Aorta (tissue), 5 donors: ENCODE measurements at regions not wholly inside any gene's neighbourhood (a gene's known extent, or its start where the extent isn't known, plus 50 kb on each side); places are given as distances from the start of the nearest gene placed in this dataset.

ENCODE experiments used
- ATAC-seq: fragments of 200-7000 bp; cut with Tn5 transposase; one replicate; pipeline ENCODE4 v1.9.1; 2022; ENCODE audit warnings: moderate library complexity; ENCODE audit not compliant: low FRiP score
- DNase-seq, 2 donors: peaks; one replicate each; pipeline ENCODE4 v3.0.0-alpha.2; 2020
- H3K27ac ChIP-seq, 2 donors: one replicate each; pipeline ENCODE4 v1.5.1; 2013; ENCODE audit warnings: low read length in 2 of 2, mild to moderate bottlenecking in 2 of 2, moderate library complexity in 2 of 2, control low read depth in 1 of 2, inconsistent platforms in 1 of 2, low read depth in 1 of 2
- H3K27me3 ChIP-seq, 2 donors: one replicate each; pipeline ENCODE4 v1.6.1; 2013; ENCODE audit warnings: control low read depth in 1 of 2, low read length in 1 of 2, mild to moderate bottlenecking in 1 of 2, moderate library complexity in 1 of 2; ENCODE audit not compliant: insufficient read depth in 2 of 2, control insufficient read depth in 1 of 2
- H3K36me3 ChIP-seq, 2 donors: one replicate each; pipeline ENCODE4 v1.6.1; 2013; ENCODE audit warnings: control low read depth in 1 of 2, low read length in 1 of 2, mild to moderate bottlenecking in 1 of 2; ENCODE audit not compliant: insufficient read depth in 2 of 2, control insufficient read depth in 1 of 2
- H3K4me1 ChIP-seq, 2 donors: one replicate each; pipeline ENCODE4 v1.6.1; 2013; ENCODE audit warnings: low read length in 2 of 2, control low read depth in 1 of 2, mild to moderate bottlenecking in 1 of 2, moderate library complexity in 1 of 2; ENCODE audit not compliant: insufficient read depth in 2 of 2, control insufficient read depth in 1 of 2
- H3K4me3 ChIP-seq, 2 donors: one replicate each; pipeline ENCODE4 v1.5.1; 2013; ENCODE audit warnings: low read length in 2 of 2, control low read depth in 1 of 2, mild to moderate bottlenecking in 1 of 2
- H3K9me3 ChIP-seq: one replicate; pipeline ENCODE4 v1.6.1; 2013; ENCODE audit warnings: mild to moderate bottlenecking, low read length; ENCODE audit not compliant: control insufficient read depth
- WGBS, 2 donors: extraction: QIAGEN DNeasy Blood & Tissue Kit; methylation state at CpG; one replicate each; pipeline ENCODE4 v1.1.7; 2013; 5-methylcytosine and 5-hydroxymethylcytosine counted together
- intact Hi-C, 2 donors: fragments of 100-400 bp; cut with DNase I; formaldehyde crosslinking; loops; one replicate each; pipeline versions ENCODE4 v1.14.2 to v1.15.0; 2022
- donor health status: healthy with polysubstance abuse.
- donor health status: Bipolar disorder and iron deficiency.
- donor health status: DM: no; HTN: no; CAD: no.
- donor health status: DM: no; HTN: no; CAD: no.
- donor health status: DM: yes; HTN: yes; CAD: no.

DNA sequence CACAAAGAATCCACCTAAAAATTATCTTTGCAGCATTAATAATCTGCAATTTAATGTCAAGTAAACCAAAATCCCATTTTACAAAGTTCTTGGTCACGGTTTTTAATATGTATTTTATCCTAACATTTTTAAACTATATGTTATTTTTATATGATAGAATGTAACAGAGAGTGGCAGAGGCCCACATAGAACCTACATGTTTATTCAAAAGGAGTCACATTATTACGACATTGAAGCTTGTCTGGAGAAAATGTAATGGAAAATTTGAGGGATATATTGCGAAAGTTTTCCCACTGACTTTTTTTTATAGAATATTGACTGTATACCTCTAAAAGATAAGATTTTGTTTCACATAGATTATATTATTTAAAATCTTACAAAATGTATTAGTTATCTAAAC, 89.7 kb upstream of the COL3A1 start:
- WGBS, 2 donors = 83 to 95% methylated on average over 3 of the region's 3 CpGs
- no peak overlapping the region for H3K4me3 ChIP-seq
- DNase-seq = no peak
- no peak for ATAC-seq
- H3K27ac ChIP-seq = no peak overlapping the region
- H3K9me3 ChIP-seq = no peaks in the 10 kb centered on the region
- no peaks in the 10 kb centered on the region for H3K27me3 ChIP-seq
- intact Hi-C loops = no loop called here
- H3K36me3 ChIP-seq = no peaks in the 10 kb centered on the region
- H3K4me1 ChIP-seq = no peaks in the 10 kb centered on the region

DNA sequence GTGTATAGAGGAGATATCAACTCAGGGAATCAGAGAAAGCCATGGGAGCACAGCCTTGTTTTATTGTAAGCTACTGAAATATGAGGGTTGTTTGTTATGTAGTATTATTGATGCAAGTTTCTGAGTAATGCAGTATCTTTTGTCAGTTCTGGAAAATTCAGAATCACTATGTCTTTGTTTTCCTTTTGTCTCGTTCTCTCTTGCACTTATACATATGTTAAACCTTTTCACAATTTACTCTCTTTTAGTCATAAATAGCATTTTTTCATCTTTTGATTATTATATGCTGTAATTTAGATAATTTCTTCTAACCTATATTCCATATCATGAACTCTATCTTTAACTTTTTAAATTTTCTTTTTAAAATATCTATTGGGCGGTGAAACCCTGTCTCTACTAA, 85.0 kb upstream of the COL3A1 start:
- WGBS, 2 donors = 97 to 100% methylated on average over 2 of the region's 2 CpGs

GRCh38 chr2:188890755-188891154, 83.4 kb upstream of the COL3A1 start:
- intact Hi-C loops = loop anchor here in 1 of 2 donors (10.0 kb wide), 1 partner anchor 84 kb away; the partner anchor contains the start of gene COL3A1
- peak in 1 of 2 donors; percentile 65 for DNase-seq
- H3K36me3 ChIP-seq = no peaks in the 10 kb centered on the region
- ATAC-seq = no peak
- no peak overlapping the region for H3K4me3 ChIP-seq
- WGBS, 2 donors = 80 to 81% methylated on average over 13 of the region's 13 CpGs
- no peak overlapping the region for H3K27ac ChIP-seq
- H3K9me3 ChIP-seq = no peaks in the 10 kb centered on the region
- no peaks in the 10 kb centered on the region for H3K27me3 ChIP-seq
- no peaks in the 10 kb centered on the region for H3K4me1 ChIP-seq

More for the DNA sequence above, 85.0 kb upstream of the COL3A1 start:
- H3K4me3 ChIP-seq = no peak overlapping the region
- H3K27ac ChIP-seq = no peak overlapping the region
- no peaks in the 10 kb centered on the region for H3K4me1 ChIP-seq
- DNase-seq (no peak), ATAC-seq (no peak)
- no peaks in the 10 kb centered on the region for H3K27me3 ChIP-seq
- no peaks in the 10 kb centered on the region for H3K9me3 ChIP-seq
- intact Hi-C loops = no loop called here
- H3K36me3 ChIP-seq = no peaks in the 10 kb centered on the region

GRCh38 chr2:188892636-188893035, 81.5 kb upstream of the COL3A1 start:
- Histone ChIP-seq H3K9me3 (no peaks in the 10 kb centered on the region), H3K36me3 (no peaks in the 10 kb centered on the region), H3K4me1 (peaks cover 0 to 4% of the 10 kb centered on the region in 2 donors), H3K27ac (no peak overlapping the region), H3K4me3 (no peak overlapping the region), H3K27me3 (no peaks in the 10 kb centered on the region)
- ATAC-seq (no peak), DNase-seq (no peak)
- 6 to 7% methylated on average over 1 of the region's 1 CpG for WGBS, 2 donors
- intact Hi-C loops = loop anchor here in 1 of 2 donors (10.0 kb wide), 1 partner anchor 82 kb away; the partner anchor contains the start of gene COL3A1

- Histone ChIP-seq H3K4me3 (no peak overlapping the region), H3K9me3 (no peaks in the 10 kb centered on the region), H3K27ac (no peak overlapping the region), H3K4me1 (peaks cover 0 to 6% of the 10 kb centered on the region in 2 donors), H3K27me3 (no peaks in the 10 kb centered on the region), H3K36me3 (no peaks in the 10 kb centered on the region)
- no peak for DNase-seq
- WGBS, 2 donors = 36 to 38% methylated on average over 2 of the region's 2 CpGs
- ATAC-seq = no peak
- intact Hi-C loops = loop anchor here in 1 of 2 donors (10.0 kb wide), 1 partner anchor 81 kb away; the partner anchor contains the start of gene COL3A1
These were observed 80.2 kb upstream of the COL3A1 start for GRCh38 chr2:188893972-188894371.

- no peak for DNase-seq
- peaks cover 0 to 6% of the 10 kb centered on the region in 2 donors for H3K4me1 ChIP-seq
- H3K27ac ChIP-seq = no peak overlapping the region
- H3K27me3 ChIP-seq = no peaks in the 10 kb centered on the region
- no peaks in the 10 kb centered on the region for H3K36me3 ChIP-seq
- H3K9me3 ChIP-seq = no peaks in the 10 kb centered on the region
- no peak for ATAC-seq
- H3K4me3 ChIP-seq = no peak overlapping the region
- intact Hi-C loops = loop anchor here in 1 of 2 donors (10.0 kb wide), 1 partner anchor 80 kb away; the partner anchor contains the start of gene COL3A1
These were observed 79.2 kb upstream of the COL3A1 start for GRCh38 chr2:188894979-188895378.

DNA sequence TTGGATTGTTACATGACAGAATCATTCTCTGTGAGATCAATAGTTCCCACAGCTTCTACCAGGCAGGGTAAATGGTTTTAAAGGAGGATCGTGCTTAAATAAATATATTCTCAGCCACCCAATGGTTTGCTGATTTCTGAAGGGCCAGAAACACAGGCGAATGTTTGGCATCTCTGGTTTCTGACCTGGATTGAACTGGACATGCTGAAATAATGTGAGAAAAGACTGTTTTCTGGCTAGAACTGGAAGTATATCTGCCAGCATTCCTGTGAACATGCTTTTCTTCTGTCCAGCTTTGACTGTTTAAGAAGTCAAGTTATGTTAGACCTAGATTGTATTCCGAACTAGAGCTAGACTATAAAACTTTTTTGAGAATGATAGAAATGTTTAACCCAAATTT, 77.1 kb upstream of the COL3A1 start:
- no peaks in the 10 kb centered on the region for H3K27me3 ChIP-seq
- peak; percentile 77 for ATAC-seq
- H3K4me3 ChIP-seq = peak overlapping the region in 1 of 2 donors; percentile 11
- H3K36me3 ChIP-seq = no peaks in the 10 kb centered on the region
- H3K4me1 ChIP-seq = peaks cover 0 to 6% of the 10 kb centered on the region in 2 donors
- no peaks in the 10 kb centered on the region for H3K9me3 ChIP-seq
- peak overlapping the region in 1 of 2 donors; percentile 36 for H3K27ac ChIP-seq
- 0 to 6% methylated on average over 3 of the region's 3 CpGs for WGBS, 2 donors
- DNase-seq = no peak
- intact Hi-C loops = loop anchor here in 1 of 2 donors (10.0 kb wide), 1 partner anchor 78 kb away; the partner anchor contains the start of gene COL3A1

DNA sequence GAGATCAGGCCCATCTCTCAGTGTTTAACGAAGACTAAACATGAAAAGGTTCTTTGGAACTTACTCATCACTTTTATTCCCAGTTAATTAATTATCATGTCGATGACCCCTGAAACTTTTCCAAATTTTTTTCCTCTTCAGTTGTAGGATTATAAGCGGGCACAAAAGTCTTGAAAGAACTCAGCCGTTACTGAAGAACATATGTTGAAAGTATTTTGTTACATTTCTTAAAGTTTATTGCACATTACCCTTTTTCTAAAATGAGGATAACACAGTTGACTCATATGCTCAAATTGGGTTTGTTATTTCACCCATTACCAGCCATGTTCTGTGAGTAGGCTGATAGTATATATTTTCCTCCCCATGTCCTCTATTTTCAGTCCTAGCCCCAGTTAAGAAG, 75.9 kb upstream of the COL3A1 start:
- 82 to 86% methylated on average over 4 of the region's 4 CpGs for WGBS, 2 donors
- no peak for ATAC-seq
- H3K27ac ChIP-seq = no peak overlapping the region
- intact Hi-C loops = loop anchor here in 1 of 2 donors (10.0 kb wide), 1 partner anchor 77 kb away; the partner anchor contains the start of gene COL3A1
- H3K36me3 ChIP-seq = no peaks in the 10 kb centered on the region
- no peak overlapping the region for H3K4me3 ChIP-seq
- H3K27me3 ChIP-seq = no peaks in the 10 kb centered on the region
- peaks cover 0 to 6% of the 10 kb centered on the region in 2 donors for H3K4me1 ChIP-seq
- DNase-seq = no peak
- no peaks in the 10 kb centered on the region for H3K9me3 ChIP-seq

- H3K4me3 ChIP-seq = no peak overlapping the region
- ATAC-seq (no peak), DNase-seq (no peak)
- H3K36me3 ChIP-seq = no peaks in the 10 kb centered on the region
- peaks cover 0 to under 1% of the 10 kb centered on the region in 2 donors for H3K4me1 ChIP-seq
- H3K9me3 ChIP-seq = no peaks in the 10 kb centered on the region
- no peak overlapping the region for H3K27ac ChIP-seq
- intact Hi-C loops = no loop called here
- WGBS, 2 donors = 78% methylated on average over 3 of the region's 3 CpGs
- H3K27me3 ChIP-seq = no peaks in the 10 kb centered on the region
These were observed 71.2 kb upstream of the COL3A1 start for GRCh38 chr2:188902901-188903491.
